Mucosa of rectum (tissue), 2 donors: ENCODE measurements at regions not wholly inside any gene's neighbourhood (a gene's known extent, or its start where the extent isn't known, plus 50 kb on each side); places are given as distances from the start of the nearest gene placed in this dataset.

Experiments
- H3K27ac ChIP-seq, 2 donors: one replicate each; pipeline ENCODE4 v1.7.0; 2013; ENCODE audit warnings: inconsistent platforms in 2 of 2, low read depth in 2 of 2, low read length in 2 of 2
- H3K27me3 ChIP-seq, 2 donors: one replicate each; pipeline ENCODE4 v1.7.0; 2013; ENCODE audit warnings: low read length in 2 of 2; ENCODE audit not compliant: control insufficient read depth in 2 of 2, insufficient read depth in 2 of 2
- H3K36me3 ChIP-seq, 2 donors: one replicate each; pipeline ENCODE4 v1.7.0; 2013; ENCODE audit warnings: low read length in 2 of 2; ENCODE audit not compliant: control insufficient read depth in 2 of 2, insufficient read depth in 2 of 2
- H3K4me1 ChIP-seq, 2 donors: one replicate each; pipeline ENCODE4 v1.7.0; 2013; ENCODE audit warnings: low read length in 2 of 2, mild to moderate bottlenecking in 1 of 2; ENCODE audit not compliant: control insufficient read depth in 2 of 2, insufficient read depth in 2 of 2
- H3K4me3 ChIP-seq, 2 donors: one replicate each; pipeline ENCODE4 v1.7.0; 2013; ENCODE audit warnings: low read length in 2 of 2
- H3K9ac ChIP-seq, 2 donors: one replicate each; pipeline ENCODE4 v1.7.0; 2013; ENCODE audit warnings: low read length in 2 of 2, low read depth in 1 of 2, mild to moderate bottlenecking in 1 of 2
- H3K9me3 ChIP-seq, 2 donors: one replicate each; pipeline ENCODE4 v1.7.0; 2013; ENCODE audit warnings: low read length in 2 of 2; ENCODE audit not compliant: control insufficient read depth in 2 of 2
- donor health status: healthy.
- donor health status: Normal muscosa, but diverticular disease.

DNA sequence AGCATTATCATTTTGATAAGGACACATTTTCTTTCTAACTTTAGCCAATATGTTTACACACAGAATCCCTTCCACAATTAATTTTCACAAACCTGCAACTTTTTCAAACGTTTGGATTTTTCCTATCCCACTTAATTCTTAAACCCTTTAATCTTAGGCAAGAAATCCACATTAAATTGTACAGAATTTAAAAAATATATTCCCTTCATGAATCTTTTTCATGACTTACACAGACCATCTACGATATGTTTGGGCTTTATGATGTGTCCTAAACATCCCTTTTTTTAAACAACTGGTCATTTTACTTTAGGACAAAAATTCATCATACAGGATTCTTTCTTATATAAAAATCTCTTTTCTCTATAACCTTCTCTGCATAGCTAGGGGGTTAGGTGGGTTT is 241.5 kb upstream of the CNTNAP4 start:
- H3K27me3 ChIP-seq: no peaks in the 10 kb centered on the region
- H3K9me3 ChIP-seq: peaks cover 0 to 3% of the 10 kb centered on the region in 2 donors
- no peak overlapping the region for H3K4me3 ChIP-seq
- H3K9ac ChIP-seq: no peak overlapping the region
- no peak overlapping the region for H3K27ac ChIP-seq
- H3K4me1 ChIP-seq: no peaks in the 10 kb centered on the region
- no peaks in the 10 kb centered on the region for H3K36me3 ChIP-seq

DNA sequence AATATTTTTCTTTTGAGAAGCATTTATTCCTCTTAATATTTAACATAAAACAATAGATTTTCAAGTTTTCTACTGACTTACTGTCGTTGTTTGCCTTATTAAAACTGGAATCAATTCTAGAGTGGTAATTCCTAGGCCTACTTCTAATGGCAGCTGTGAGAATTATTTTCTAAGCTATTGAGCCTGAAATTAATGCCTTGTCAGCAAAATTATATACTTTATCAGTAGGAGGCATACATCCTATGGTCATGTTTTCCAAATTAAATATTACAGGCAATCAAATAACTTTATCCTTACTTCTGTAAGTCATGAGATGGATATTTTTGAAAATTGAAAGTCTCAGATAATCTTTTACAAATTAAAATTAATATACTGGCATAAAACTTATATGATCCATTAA is 239.1 kb upstream of the CNTNAP4 start:
- H3K9me3 ChIP-seq: peaks cover 0 to 3% of the 10 kb centered on the region in 2 donors
- H3K27ac ChIP-seq: no peak overlapping the region
- no peak overlapping the region for H3K4me3 ChIP-seq
- no peaks in the 10 kb centered on the region for H3K27me3 ChIP-seq
- H3K36me3 ChIP-seq: no peaks in the 10 kb centered on the region
- no peaks in the 10 kb centered on the region for H3K4me1 ChIP-seq
- no peak overlapping the region for H3K9ac ChIP-seq

DNA sequence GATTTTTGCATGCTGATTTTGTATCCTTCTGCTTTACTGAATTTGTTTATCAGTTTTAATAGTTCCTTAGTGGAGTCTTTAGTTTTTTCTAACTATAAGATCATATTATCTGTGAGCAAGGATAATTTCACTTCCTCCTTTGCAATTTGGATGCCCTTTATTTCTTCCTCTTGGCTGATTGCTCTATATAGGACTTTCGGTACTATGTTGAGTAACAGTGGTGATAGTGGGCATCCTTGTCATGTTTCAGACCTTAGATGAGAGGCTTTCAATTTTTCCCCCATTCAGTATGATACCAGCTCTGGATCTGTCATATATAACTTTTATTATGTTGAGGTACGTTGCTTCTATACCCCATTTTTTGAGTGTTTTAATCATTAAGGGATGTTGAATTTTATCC is 224.5 kb upstream of the CNTNAP4 start:
- H3K9me3 ChIP-seq: no peaks in the 10 kb centered on the region
- H3K27me3 ChIP-seq: no peaks in the 10 kb centered on the region
- no peaks in the 10 kb centered on the region for H3K4me1 ChIP-seq
- no peak overlapping the region for H3K27ac ChIP-seq
- H3K4me3 ChIP-seq: no peak overlapping the region
- no peaks in the 10 kb centered on the region for H3K36me3 ChIP-seq
- H3K9ac ChIP-seq: no peak overlapping the region

DNA sequence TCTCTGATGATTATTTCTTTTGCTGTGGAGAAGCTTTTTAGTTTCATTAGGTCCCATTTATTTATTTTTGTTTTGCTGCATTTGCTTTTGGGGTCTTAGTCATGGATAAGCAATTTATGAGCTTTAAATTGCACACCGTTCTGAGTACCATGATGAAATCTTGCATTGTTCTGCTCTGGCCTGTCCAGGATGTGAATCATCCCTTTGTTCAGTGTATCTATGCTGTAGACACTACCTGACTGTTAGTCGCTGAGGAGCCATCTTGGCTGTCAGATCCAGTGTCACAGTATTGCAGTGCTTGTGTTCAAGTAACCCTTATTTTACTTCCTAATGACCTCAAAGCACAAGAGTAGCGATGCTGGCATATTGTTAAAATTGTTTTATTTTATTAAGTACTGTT is 218.0 kb upstream of the CNTNAP4 start:
- no peak overlapping the region for H3K9ac ChIP-seq
- H3K4me1 ChIP-seq: no peaks in the 10 kb centered on the region
- H3K36me3 ChIP-seq: no peaks in the 10 kb centered on the region

DNA sequence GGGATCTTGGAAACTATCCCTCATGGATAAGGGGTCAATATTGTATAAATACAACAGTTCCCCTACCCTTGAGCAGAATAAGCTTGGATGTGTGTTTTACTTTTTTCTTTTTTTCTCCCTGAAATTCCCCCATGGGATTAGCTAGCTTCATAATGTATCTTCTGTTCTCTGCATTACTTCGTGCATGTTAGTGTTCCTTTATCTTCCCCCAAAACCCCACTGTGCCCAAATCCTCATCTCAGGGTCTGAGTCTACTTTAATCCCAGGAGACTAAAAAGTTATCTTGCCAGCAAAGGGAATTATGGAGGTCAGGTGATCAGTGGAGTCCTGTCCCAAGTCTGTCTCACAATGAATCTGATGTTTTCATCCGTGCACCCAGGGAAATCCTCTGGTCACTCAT is 217.5 kb upstream of the CNTNAP4 start:
- no peak overlapping the region for H3K9ac ChIP-seq
- no peaks in the 10 kb centered on the region for H3K9me3 ChIP-seq
- H3K27me3 ChIP-seq: no peaks in the 10 kb centered on the region
- no peak overlapping the region for H3K27ac ChIP-seq
- H3K4me1 ChIP-seq: no peaks in the 10 kb centered on the region
- H3K36me3 ChIP-seq: no peaks in the 10 kb centered on the region
- no peak overlapping the region for H3K4me3 ChIP-seq

More for the DNA sequence above, 218.0 kb upstream of the CNTNAP4 start:
- Histone ChIP-seq H3K27ac (no peak overlapping the region), H3K27me3 (no peaks in the 10 kb centered on the region), H3K9me3 (no peaks in the 10 kb centered on the region), H3K4me3 (no peak overlapping the region)

DNA sequence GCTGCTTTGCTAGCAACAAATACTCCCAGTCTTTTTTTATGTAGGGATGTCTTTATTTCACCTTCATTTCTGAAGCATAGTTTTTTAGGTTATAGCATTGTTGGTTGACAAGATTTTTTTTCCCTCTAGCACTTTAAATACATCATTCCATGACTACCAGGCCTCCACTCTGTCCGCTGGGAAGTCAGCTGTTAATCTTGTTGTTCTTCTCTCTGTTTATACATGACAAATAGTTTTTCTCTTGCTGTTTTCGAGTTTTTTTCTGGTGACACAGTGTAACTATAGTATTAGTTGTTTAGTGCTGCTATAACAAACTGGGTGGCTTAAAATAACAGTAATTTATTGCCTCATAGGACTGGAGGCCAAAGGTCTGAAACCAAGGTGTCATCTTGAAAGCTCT is 205.5 kb upstream of the CNTNAP4 start:
- H3K27me3 ChIP-seq: no peaks in the 10 kb centered on the region
- no peak overlapping the region for H3K4me3 ChIP-seq
- H3K9ac ChIP-seq: no peak overlapping the region
- H3K4me1 ChIP-seq: no peaks in the 10 kb centered on the region
- H3K27ac ChIP-seq: no peak overlapping the region
- no peaks in the 10 kb centered on the region for H3K9me3 ChIP-seq
- no peaks in the 10 kb centered on the region for H3K36me3 ChIP-seq

DNA sequence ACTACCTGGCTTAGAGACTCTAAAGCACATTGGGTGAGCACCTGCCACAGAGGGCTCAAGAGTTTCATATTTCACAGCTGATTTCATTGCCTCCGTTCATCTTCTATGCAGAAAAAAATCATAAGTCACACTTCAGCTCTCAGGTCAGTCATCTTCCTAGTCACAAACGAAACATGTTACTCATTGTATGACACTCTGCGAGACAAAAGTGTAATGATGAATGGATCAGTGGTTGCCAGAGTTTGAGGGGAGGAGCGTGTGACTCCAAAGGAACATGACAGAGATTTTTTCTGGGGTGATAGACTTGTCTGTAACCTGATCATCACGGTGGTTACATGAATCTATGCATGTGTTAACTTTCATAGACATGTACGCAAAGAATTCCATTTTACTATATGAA is 195.2 kb upstream of the CNTNAP4 start:
- Histone ChIP-seq H3K27me3 (no peaks in the 10 kb centered on the region), H3K27ac (no peak overlapping the region), H3K4me1 (no peaks in the 10 kb centered on the region), H3K9me3 (no peaks in the 10 kb centered on the region), H3K4me3 (no peak overlapping the region), H3K36me3 (no peaks in the 10 kb centered on the region), H3K9ac (no peak overlapping the region)

DNA sequence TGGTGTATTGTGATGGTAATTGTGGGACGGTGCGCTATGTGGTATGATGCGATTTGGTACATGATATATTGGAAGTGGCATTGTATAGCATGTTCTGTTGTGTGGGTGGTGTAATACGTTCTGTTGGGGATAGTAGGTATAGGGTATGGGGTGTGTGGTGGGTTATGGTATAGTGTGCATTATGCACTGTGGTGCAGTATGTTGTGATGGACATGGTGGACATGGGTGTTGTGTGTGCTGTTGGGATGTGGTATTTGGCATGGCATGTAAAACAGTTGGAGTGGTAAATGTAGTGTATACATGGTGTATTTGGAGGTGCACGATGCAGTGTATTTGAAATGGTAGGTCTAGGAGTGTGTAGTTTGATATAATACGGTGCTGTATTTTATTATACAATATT is 170.6 kb upstream of the CNTNAP4 start:
- no peaks in the 10 kb centered on the region for H3K27me3 ChIP-seq
- H3K4me1 ChIP-seq: no peaks in the 10 kb centered on the region
- H3K4me3 ChIP-seq: no peak overlapping the region
- no peak overlapping the region for H3K9ac ChIP-seq
- peaks cover 0 to 3% of the 10 kb centered on the region in 2 donors for H3K9me3 ChIP-seq
- H3K36me3 ChIP-seq: no peaks in the 10 kb centered on the region
- H3K27ac ChIP-seq: no peak overlapping the region

DNA sequence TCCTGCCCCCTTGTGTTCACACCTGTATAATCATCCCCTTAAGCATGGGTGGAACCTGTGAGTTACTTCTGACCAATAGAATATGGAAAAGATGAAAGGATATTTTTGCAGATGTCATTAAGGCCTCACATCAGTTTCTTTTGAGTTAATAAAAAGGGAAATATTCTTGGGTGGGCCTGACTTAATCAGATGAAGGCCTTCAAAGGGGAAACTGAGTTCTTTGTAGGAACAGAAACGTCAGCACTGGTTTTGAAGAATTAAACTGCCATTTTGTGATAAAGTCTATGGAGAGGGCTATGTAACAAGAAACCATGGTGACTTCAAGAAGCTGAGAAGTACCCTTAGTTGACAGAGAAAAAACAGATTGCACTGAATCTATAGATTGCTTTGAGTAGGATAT is 168.7 kb upstream of the CNTNAP4 start:
- Histone ChIP-seq H3K9me3 (peaks cover 0 to under 1% of the 10 kb centered on the region in 2 donors), H3K4me3 (no peak overlapping the region), H3K27me3 (no peaks in the 10 kb centered on the region), H3K4me1 (no peaks in the 10 kb centered on the region), H3K9ac (no peak overlapping the region), H3K27ac (no peak overlapping the region), H3K36me3 (no peaks in the 10 kb centered on the region)

DNA sequence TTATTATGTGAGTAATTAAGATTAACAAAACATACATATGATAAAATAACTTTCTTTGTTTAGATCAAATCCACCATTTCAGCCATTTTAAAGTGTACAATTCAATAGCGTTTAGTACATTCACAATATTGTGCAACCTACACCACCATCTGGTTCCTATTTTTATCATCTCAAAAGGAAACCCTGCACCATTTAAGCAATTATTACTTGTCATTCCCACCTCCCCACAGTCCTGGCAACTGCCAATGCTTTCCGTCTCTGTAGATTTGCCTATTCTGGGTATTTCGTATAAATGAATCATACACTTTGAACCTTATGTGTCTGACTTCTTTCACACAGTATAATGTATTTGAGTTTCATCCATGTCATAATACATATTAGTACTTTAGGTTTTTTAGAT is 162.5 kb upstream of the CNTNAP4 start:
- Histone ChIP-seq H3K9me3 (no peaks in the 10 kb centered on the region), H3K27me3 (no peaks in the 10 kb centered on the region), H3K36me3 (no peaks in the 10 kb centered on the region), H3K4me3 (no peak overlapping the region), H3K4me1 (no peaks in the 10 kb centered on the region), H3K9ac (no peak overlapping the region), H3K27ac (no peak overlapping the region)

DNA sequence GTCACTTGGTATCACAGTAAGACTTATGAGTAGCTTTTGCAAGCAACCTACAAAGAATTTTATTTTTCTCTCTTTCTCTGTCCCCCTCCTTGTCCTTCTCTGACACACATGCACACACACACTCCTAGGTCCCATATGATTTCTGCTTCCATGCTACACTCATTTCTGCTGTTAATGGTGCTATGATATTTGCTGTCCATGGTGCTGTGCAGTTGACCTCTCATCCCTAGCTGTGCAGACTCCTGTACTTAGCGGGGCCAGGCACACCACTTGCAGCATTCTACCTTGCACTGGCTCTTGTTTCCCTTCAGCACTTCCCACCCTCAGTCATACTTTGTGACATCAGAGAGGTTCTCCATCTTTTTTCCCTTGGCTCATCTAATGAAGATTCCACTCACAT is 158.9 kb upstream of the CNTNAP4 start:
- no peaks in the 10 kb centered on the region for H3K27me3 ChIP-seq
- H3K4me1 ChIP-seq: no peaks in the 10 kb centered on the region
- H3K9ac ChIP-seq: no peak overlapping the region
- no peaks in the 10 kb centered on the region for H3K36me3 ChIP-seq
- no peak overlapping the region for H3K4me3 ChIP-seq
- no peaks in the 10 kb centered on the region for H3K9me3 ChIP-seq
- H3K27ac ChIP-seq: no peak overlapping the region
